Parathyroid adenoma (tissue), 2 donors: ENCODE measurements at regions not wholly inside any gene's neighbourhood (a gene's known extent, or its start where the extent isn't known, plus 50 kb on each side); places are given as distances from the start of the nearest gene placed in this dataset.

Source experiments
- H2AFZ ChIP-seq: fragments of 300-600 bp; sonication (generic); one replicate; pipeline ENCODE4 v1.7.0; 2017; ENCODE audit warnings: antibody characterized with exemption, mild to moderate bottlenecking
- H3K27ac ChIP-seq: fragments of 300-600 bp; sonication (generic); one replicate; pipeline ENCODE4 v1.7.0; 2017
- H3K27me3 ChIP-seq: fragments of 300-600 bp; sonication (generic); one replicate; pipeline ENCODE4 v1.7.0; 2017; ENCODE audit warnings: low read length; ENCODE audit not compliant: control insufficient read depth, insufficient read depth
- H3K36me3 ChIP-seq: fragments of 300-600 bp; sonication (generic); one replicate; pipeline ENCODE4 v1.7.0; 2017; ENCODE audit warnings: low read length; ENCODE audit not compliant: control insufficient read depth, insufficient read depth
- H3K4me1 ChIP-seq: fragments of 300-600 bp; sonication (generic); one replicate; pipeline ENCODE4 v1.7.0; 2017; ENCODE audit warnings: control low read depth
- H3K4me2 ChIP-seq: fragments of 300-600 bp; sonication (generic); one replicate; pipeline ENCODE4 v1.7.0; 2017; ENCODE audit warnings: low read length
- H3K4me3 ChIP-seq: fragments of 300-600 bp; sonication (generic); one replicate; pipeline ENCODE4 v1.7.0; 2017; ENCODE audit warnings: low read depth, low read length
- H3K79me2 ChIP-seq: fragments of 300-600 bp; sonication (generic); one replicate; pipeline ENCODE4 v1.7.0; 2017; ENCODE audit warnings: control low read depth
- H3K9ac ChIP-seq: fragments of 300-600 bp; sonication (generic); one replicate; pipeline ENCODE4 v1.7.0; 2017; ENCODE audit warnings: mild to moderate bottlenecking
- H3K9me3 ChIP-seq: fragments of 300-600 bp; sonication (generic); one replicate; pipeline ENCODE4 v1.7.0; 2017; ENCODE audit warnings: low read length; ENCODE audit not compliant: control insufficient read depth
- TF ChIP-seq, protein P1 (sequence below): fragments of 300-600 bp; sonication (generic); IDR thresholded peaks from one replicate; pipeline ENCODE4 v1.7.0; 2017; ENCODE audit warnings: antibody characterized with exemption, mild to moderate bottlenecking
- donor health status: primary hyperparathyroidism.

DNA sequence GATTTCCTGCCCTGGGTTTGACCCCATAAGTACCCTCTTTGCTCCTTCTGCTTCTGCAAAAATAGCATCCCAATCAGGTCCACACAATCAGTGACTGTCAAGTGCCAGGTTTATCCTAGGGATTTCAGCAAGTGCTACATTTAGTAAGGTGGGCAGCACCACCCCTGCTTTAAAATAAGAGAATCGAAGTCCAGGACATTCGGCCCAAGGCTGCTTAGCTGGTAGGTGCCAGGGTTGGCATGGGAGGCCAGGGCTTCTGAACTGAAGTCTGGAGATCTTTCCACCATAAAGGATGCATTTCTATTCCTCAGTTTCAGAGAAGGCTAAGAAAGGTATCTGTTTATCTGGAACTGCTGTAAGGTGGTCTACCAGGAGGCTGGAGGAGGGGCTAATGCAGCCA, 408.3 kb downstream of the ZNF536 start:
- TF ChIP-seq, protein P1, sequence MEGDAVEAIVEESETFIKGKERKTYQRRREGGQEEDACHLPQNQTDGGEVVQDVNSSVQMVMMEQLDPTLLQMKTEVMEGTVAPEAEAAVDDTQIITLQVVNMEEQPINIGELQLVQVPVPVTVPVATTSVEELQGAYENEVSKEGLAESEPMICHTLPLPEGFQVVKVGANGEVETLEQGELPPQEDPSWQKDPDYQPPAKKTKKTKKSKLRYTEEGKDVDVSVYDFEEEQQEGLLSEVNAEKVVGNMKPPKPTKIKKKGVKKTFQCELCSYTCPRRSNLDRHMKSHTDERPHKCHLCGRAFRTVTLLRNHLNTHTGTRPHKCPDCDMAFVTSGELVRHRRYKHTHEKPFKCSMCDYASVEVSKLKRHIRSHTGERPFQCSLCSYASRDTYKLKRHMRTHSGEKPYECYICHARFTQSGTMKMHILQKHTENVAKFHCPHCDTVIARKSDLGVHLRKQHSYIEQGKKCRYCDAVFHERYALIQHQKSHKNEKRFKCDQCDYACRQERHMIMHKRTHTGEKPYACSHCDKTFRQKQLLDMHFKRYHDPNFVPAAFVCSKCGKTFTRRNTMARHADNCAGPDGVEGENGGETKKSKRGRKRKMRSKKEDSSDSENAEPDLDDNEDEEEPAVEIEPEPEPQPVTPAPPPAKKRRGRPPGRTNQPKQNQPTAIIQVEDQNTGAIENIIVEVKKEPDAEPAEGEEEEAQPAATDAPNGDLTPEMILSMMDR, result no peak

GRCh38 chr19:30780032-30780431, 407.8 kb downstream of the ZNF536 start:
- Histone ChIP-seq H3K36me3 (no peaks in the 10 kb centered on the region), H2AFZ (no peak overlapping the region), H3K4me1 (no peaks in the 10 kb centered on the region), H3K9ac (no peak overlapping the region), H3K4me2 (no peak overlapping the region), H3K27ac (no peak overlapping the region), H3K27me3 (no peaks in the 10 kb centered on the region), H3K9me3 (no peaks in the 10 kb centered on the region), H3K4me3 (no peak overlapping the region), H3K79me2 (no peaks in the 10 kb centered on the region)
- TF ChIP-seq, protein P1, result no peak

More for the DNA sequence above, 408.3 kb downstream of the ZNF536 start:
- no peaks in the 10 kb centered on the region for H3K4me1 ChIP-seq
- H3K27ac ChIP-seq, result no peak overlapping the region
- H3K9me3 ChIP-seq, result no peaks in the 10 kb centered on the region
- H3K36me3 ChIP-seq, result no peaks in the 10 kb centered on the region
- H3K4me3 ChIP-seq, result no peak overlapping the region
- no peaks in the 10 kb centered on the region for H3K79me2 ChIP-seq
- no peak overlapping the region for H3K4me2 ChIP-seq
- no peaks in the 10 kb centered on the region for H3K27me3 ChIP-seq
- no peak overlapping the region for H3K9ac ChIP-seq
- H2AFZ ChIP-seq, result no peak overlapping the region

DNA sequence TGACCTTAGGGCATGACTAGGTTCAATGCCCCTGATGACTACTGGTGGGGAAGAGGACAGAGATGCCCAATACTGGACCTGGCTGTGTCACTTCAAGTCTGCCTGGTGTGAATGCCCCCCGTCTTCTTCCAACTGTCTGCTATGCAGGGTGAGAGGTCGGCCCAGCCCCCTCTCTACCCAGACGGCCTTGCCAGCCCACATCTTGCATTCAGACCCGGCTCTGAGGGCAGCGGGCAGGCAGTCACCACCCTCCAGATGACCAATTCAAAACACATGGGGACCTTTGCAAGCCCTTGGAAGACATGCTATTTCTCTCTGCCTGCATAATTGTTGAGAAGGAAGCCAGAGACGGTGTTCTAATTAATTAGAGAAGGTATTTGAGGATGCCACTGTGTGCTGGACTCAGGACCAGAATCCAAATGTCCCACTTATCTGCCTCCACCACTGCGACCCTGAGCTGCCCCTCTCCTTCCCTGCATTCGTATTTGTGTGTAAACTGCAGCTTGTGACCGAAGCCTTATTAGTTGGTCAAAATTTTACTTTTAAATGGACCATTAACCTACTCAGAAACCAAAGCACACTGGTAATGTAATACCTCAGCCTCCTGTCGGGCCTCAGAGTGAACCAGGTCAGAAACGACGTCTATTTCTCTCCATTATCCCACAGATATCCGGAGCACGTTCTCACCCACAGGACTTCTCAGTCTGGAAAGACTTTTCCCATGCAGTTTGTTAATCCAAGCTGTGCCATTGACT, 407.0 kb downstream of the ZNF536 start:
- Histone ChIP-seq H3K9me3 (no peaks in the 10 kb centered on the region), H3K4me2 (no peak overlapping the region), H3K36me3 (no peaks in the 10 kb centered on the region), H2AFZ (no peak overlapping the region), H3K79me2 (no peaks in the 10 kb centered on the region), H3K4me1 (no peaks in the 10 kb centered on the region), H3K27me3 (no peaks in the 10 kb centered on the region), H3K27ac (no peak overlapping the region), H3K4me3 (no peak overlapping the region), H3K9ac (no peak overlapping the region)
- TF ChIP-seq, protein P1, result no peak

- no peaks in the 10 kb centered on the region for H3K9me3 ChIP-seq
- TF ChIP-seq, protein P1, result no peak
Observed at GRCh38 chr19:30778061-30778460, 405.9 kb downstream of the ZNF536 start.

GRCh38 chr19:30775956-30776355, 403.8 kb downstream of the ZNF536 start:
- H3K36me3 ChIP-seq, result no peaks in the 10 kb centered on the region
- no peaks in the 10 kb centered on the region for H3K9me3 ChIP-seq
- no peak overlapping the region for H3K4me3 ChIP-seq
- H3K4me2 ChIP-seq, result no peak overlapping the region
- H3K27me3 ChIP-seq, result no peaks in the 10 kb centered on the region
- no peak overlapping the region for H3K27ac ChIP-seq
- H3K4me1 ChIP-seq, result no peaks in the 10 kb centered on the region
- no peaks in the 10 kb centered on the region for H3K79me2 ChIP-seq
- H3K9ac ChIP-seq, result no peak overlapping the region
- no peak overlapping the region for H2AFZ ChIP-seq
- TF ChIP-seq, protein P1, result no peak

More at GRCh38 chr19:30778061-30778460, 405.9 kb downstream of the ZNF536 start:
- Histone ChIP-seq H2AFZ (no peak overlapping the region), H3K36me3 (no peaks in the 10 kb centered on the region), H3K27ac (no peak overlapping the region), H3K4me2 (no peak overlapping the region), H3K4me3 (no peak overlapping the region), H3K4me1 (no peaks in the 10 kb centered on the region), H3K27me3 (no peaks in the 10 kb centered on the region), H3K79me2 (no peaks in the 10 kb centered on the region), H3K9ac (no peak overlapping the region)
